ENCODE measurements at regions not wholly inside any gene's neighbourhood (a gene's known extent, or its start where the extent isn't known, plus 50 kb on each side); places are given as distances from the start of the nearest gene placed in this dataset.

DNA sequence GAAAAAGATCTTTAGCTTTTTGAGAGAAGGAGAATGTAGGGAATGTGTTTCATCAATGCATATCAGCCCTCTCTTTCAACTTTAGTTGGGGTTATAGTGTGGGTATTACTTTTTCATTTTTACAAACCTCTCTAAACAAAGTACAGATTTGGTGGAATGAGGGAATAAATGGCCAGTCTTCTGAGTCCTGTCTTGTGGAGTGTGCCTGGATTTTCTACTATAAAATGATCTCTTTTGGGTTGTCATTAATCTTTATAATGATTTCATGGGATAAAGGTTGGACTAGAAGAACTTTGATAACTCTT lies 209.3 kb downstream of the RNF144B start:
- TF ChIP-seq POLR2A (IDR thresholded peaks at IDR 0.05; ENCODE audit: low read length) = no peak
- no peak for TF ChIP-seq GATA1 (IDR thresholded peaks at IDR 0.05; ENCODE audit: low read depth, low read length)
